Skeletal muscle tissue (tissue), 3 donors: ENCODE measurements at regions not wholly inside any gene's neighbourhood (a gene's known extent, or its start where the extent isn't known, plus 50 kb on each side); places are given as distances from the start of the nearest gene placed in this dataset.
A peak's percentile ranks its signal among the peaks of the same experiment; 100 is the strongest.

Experiments
- H3K27ac ChIP-seq: one replicate; pipeline ENCODE4 v1.7.0; 2013; ENCODE audit warnings: mild to moderate bottlenecking, low read depth, low read length, inconsistent platforms
- H3K27me3 ChIP-seq, 3 donors: one replicate each; pipeline ENCODE4 v1.7.0; 2013; ENCODE audit warnings: low read length in 3 of 3; ENCODE audit not compliant: control insufficient read depth in 3 of 3, insufficient read depth in 3 of 3
- H3K36me3 ChIP-seq, 3 donors: one replicate each; pipeline ENCODE4 v1.7.0; 2013; ENCODE audit warnings: low read length in 3 of 3; ENCODE audit not compliant: control insufficient read depth in 3 of 3, insufficient read depth in 3 of 3
- H3K4me1 ChIP-seq, 3 donors: one replicate each; pipeline ENCODE4 v1.7.0; 2013; ENCODE audit warnings: low read length in 3 of 3, mild to moderate bottlenecking in 3 of 3; ENCODE audit not compliant: control insufficient read depth in 3 of 3, insufficient read depth in 3 of 3
- H3K4me3 ChIP-seq, 3 donors: one replicate each; pipeline ENCODE4 v1.7.0; 2013; ENCODE audit warnings: low read length in 3 of 3
- H3K9ac ChIP-seq, 3 donors: one replicate each; pipeline ENCODE4 v1.7.0; 2013; ENCODE audit warnings: low read length in 3 of 3, mild to moderate bottlenecking in 3 of 3, moderate library complexity in 2 of 3, low read depth in 1 of 3
- H3K9me3 ChIP-seq, 3 donors: one replicate each; pipeline ENCODE4 v1.7.0; 2013; ENCODE audit warnings: low read length in 3 of 3; ENCODE audit not compliant: control insufficient read depth in 3 of 3
- donor health status: Osteomylitis.

- H3K27me3 ChIP-seq = no peaks in the 10 kb centered on the region
- H3K9me3 ChIP-seq = no peaks in the 10 kb centered on the region
- peaks cover 64 to 78% (median 74%) of the 10 kb centered on the region in 3 donors for H3K4me1 ChIP-seq
- H3K27ac ChIP-seq = no peak overlapping the region
- H3K9ac ChIP-seq = peak overlapping the region in 2 of 3 donors; percentile 33 to 70
- H3K4me3 ChIP-seq = peak overlapping the region in 1 of 3 donors; percentile 14
- H3K36me3 ChIP-seq = peaks cover 0 to 2% (median 0%) of the 10 kb centered on the region in 3 donors
Measured at GRCh38 chr14:73773441-73774240, 59.5 kb upstream of the PNMA1 start.

- Histone ChIP-seq H3K4me3 (peak overlapping the region in 2 of 3 donors; percentile 38 to 50), H3K9me3 (no peaks in the 10 kb centered on the region), H3K4me1 (peaks cover 69 to 76% (median 73%) of the 10 kb centered on the region in 3 donors), H3K9ac (peak overlapping the region; percentile 61 to 70 (median 62)), H3K27me3 (no peaks in the 10 kb centered on the region), H3K36me3 (peaks cover 0 to 2% (median 0%) of the 10 kb centered on the region in 3 donors), H3K27ac (peak overlapping the region; percentile 75)
Measured at GRCh38 chr14:73771848-73772638, 57.9 kb upstream of the PNMA1 start.

GRCh38 chr14:73770977-73771847 is 57.0 kb upstream of the PNMA1 start:
- H3K36me3 ChIP-seq = peaks cover 0 to 2% (median 0%) of the 10 kb centered on the region in 3 donors
- no peaks in the 10 kb centered on the region for H3K27me3 ChIP-seq
- no peaks in the 10 kb centered on the region for H3K9me3 ChIP-seq
- peak overlapping the region in 2 of 3 donors; percentile 37 to 50 for H3K4me3 ChIP-seq
- H3K9ac ChIP-seq = peak overlapping the region; percentile 54 to 70 (median 62)
- peak overlapping the region; percentile 75 for H3K27ac ChIP-seq
- peaks cover 70 to 79% (median 75%) of the 10 kb centered on the region in 3 donors for H3K4me1 ChIP-seq

- H3K4me1 ChIP-seq = peaks cover 77 to 81% (median 81%) of the 10 kb centered on the region in 3 donors
- H3K4me3 ChIP-seq = no peak overlapping the region
- H3K27ac ChIP-seq = peak overlapping the region; percentile 11
- H3K9ac ChIP-seq = peak overlapping the region in 1 of 3 donors; percentile 25
- H3K9me3 ChIP-seq = no peaks in the 10 kb centered on the region
- peaks cover 0 to 2% (median 0%) of the 10 kb centered on the region in 3 donors for H3K36me3 ChIP-seq
- H3K27me3 ChIP-seq = no peaks in the 10 kb centered on the region
Measured at GRCh38 chr14:73768107-73768506, 53.9 kb upstream of the PNMA1 start.

- Histone ChIP-seq H3K4me1 (peaks cover 82 to 88% (median 86%) of the 10 kb centered on the region in 3 donors), H3K27me3 (no peaks in the 10 kb centered on the region), H3K9ac (peak overlapping the region; percentile 60 to 79 (median 77)), H3K36me3 (no peaks in the 10 kb centered on the region), H3K27ac (peak overlapping the region; percentile 82), H3K9me3 (no peaks in the 10 kb centered on the region), H3K4me3 (peak overlapping the region; percentile 1 to 54 (median 16))
Measured at GRCh38 chr14:73764406-73765280, 50.5 kb upstream of the PNMA1 start.
